ENCODE measurements at regions not wholly inside any gene's neighbourhood (a gene's known extent, or its start where the extent isn't known, plus 50 kb on each side); places are given as distances from the start of the nearest gene placed in this dataset.
"Not testable (repeated sequence)": the region's sequence is repeated elsewhere in the genome, so short reads cannot be mapped to it uniquely, and the experiment has no call there.

DNA sequence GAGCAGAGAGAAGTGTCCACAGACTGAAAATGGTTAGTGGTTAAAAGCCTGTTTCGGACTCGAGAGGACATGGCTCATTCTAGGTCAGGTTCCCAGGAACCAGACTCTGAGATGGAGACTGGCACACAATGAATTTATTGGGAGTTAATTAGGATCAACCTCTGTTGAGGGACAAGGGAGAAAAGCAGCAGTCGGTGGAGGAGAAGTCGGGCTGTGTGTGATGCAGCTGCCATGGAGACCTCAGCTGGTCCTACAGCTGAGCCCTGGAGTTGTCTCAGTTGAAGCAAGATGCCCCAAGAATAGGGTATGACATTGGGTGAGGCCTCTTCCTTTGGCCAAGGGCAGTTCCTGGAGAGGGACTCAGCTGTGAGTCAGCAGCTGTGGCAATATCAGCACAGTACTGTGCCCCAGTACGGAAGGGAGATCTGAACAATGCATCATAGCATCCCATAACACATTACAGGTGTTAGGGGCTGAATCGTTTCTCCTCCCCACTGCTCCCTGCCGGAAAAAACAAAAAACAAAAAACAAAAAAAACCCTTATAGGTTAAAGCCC lies 105.4 kb downstream of the ABHD5 start:
- H3K27ac Mint-ChIP-seq: no peak overlapping the region
- peaks cover 38% of the 10 kb centered on the region for H3K27me3 Mint-ChIP-seq
- H3K9me3 Mint-ChIP-seq: peaks cover 2% of the 10 kb centered on the region
- no peaks in the 10 kb centered on the region for H3K4me1 Mint-ChIP-seq (ENCODE audit: low read depth)
- H3K36me3 Mint-ChIP-seq (ENCODE audit: low read depth): no peaks in the 10 kb centered on the region
- DNase-seq: no peak
- no peak overlapping the region for H3K4me3 Mint-ChIP-seq

DNA sequence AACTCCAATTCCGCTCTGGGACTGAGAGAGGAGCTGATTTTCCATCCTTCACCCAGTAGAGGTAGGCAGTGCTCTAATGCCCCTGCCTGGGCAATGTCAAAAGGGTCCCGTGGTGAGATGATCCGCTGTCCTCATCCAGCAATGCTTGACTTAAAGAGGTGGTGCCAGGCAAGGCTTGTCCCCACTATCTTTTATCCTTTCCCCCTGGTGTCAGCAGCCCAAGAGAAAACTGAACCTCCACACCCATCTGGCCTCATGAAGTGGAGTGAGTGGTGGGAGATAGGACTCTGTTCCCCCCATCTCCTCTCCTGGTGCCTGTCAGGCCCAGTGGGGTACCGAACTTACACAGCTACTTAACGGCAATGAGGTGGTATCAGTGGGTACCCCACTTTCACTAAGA lies 107.1 kb downstream of the ABHD5 start:
- Mint-ChIP-seq H3K27ac (no peak overlapping the region), H3K27me3 (peaks cover 37% of the 10 kb centered on the region), H3K36me3 (ENCODE audit: low read depth) (no peaks in the 10 kb centered on the region), H3K4me3 (no peak overlapping the region), H3K9me3 (peaks cover 2% of the 10 kb centered on the region), H3K4me1 (ENCODE audit: low read depth) (no peaks in the 10 kb centered on the region)
- no peak for DNase-seq

DNA sequence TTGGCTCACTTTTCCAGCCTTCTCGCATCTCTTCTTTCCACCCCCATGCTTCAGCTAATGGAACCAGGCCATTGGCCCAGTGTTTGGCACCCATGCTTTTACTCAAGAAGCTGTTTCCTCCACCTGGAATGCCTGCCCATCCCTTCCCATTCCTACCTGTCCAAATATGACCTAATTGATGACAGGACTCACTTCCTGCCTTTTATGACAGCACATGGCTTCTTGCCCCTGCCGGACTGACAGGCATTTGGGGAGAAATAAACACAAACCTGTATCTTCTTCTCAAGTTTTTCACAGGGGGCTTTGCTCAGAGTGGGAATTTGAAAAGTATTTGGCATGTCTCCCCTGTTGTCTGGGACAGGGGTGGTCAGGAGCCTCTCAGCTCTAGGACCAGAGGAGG lies 120.1 kb downstream of the ABHD5 start:
- DNase-seq: no peak
- H3K9me3 Mint-ChIP-seq: no peaks in the 10 kb centered on the region
- H3K36me3 Mint-ChIP-seq (ENCODE audit: low read depth): no peaks in the 10 kb centered on the region
- H3K4me3 Mint-ChIP-seq: no peak overlapping the region
- peaks cover 25% of the 10 kb centered on the region for H3K27me3 Mint-ChIP-seq
- no peak overlapping the region for H3K27ac Mint-ChIP-seq
- H3K4me1 Mint-ChIP-seq (ENCODE audit: low read depth): no peaks in the 10 kb centered on the region

DNA sequence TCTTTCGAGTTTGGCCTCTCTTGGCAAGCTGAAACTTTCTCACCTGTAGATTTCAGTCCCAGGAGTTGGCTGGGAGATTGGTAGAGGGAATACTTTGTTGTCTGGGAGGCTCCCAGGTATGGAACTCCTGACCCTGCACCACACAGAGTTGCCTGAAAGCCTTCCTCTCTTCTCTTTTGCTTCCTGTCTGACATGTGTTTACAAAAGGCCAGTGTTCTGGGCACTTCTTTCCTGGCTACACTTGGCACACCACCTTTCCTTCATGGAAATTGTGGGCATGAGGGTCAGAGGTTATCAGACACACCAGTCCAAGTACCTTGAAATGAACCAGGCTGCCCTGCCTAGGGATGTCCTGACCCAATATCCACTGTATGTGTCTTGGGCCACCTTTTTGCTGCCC lies 123.7 kb downstream of the ABHD5 start:
- H3K36me3 Mint-ChIP-seq (ENCODE audit: low read depth): no peaks in the 10 kb centered on the region
- H3K27ac Mint-ChIP-seq: no peak overlapping the region
- no peaks in the 10 kb centered on the region for H3K27me3 Mint-ChIP-seq
- DNase-seq: no peak
- H3K9me3 Mint-ChIP-seq: no peaks in the 10 kb centered on the region
- no peak overlapping the region for H3K4me3 Mint-ChIP-seq
- peaks cover 4% of the 10 kb centered on the region for H3K4me1 Mint-ChIP-seq (ENCODE audit: low read depth)

DNA sequence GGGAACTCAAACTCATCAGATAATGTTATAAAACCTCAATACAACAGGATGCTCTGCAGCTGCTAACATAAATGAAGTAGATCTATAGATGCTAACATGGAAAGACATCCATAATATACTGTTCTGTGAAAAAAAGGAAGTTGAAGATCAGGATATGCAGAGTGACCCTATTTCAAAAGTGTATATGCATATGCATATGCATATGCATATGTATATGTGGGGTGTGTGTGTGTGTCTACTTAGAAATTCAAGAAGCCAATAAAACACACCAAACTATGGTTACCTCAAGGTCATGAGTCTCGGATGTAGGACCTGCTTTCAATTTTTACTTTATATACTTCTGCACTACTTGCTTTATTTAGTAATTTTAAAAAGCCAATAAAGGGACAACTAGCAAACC lies 125.6 kb downstream of the ABHD5 start:
- H3K9me3 Mint-ChIP-seq: no peaks in the 10 kb centered on the region
- H3K27me3 Mint-ChIP-seq: peaks cover 4% of the 10 kb centered on the region
- H3K27ac Mint-ChIP-seq: no peak overlapping the region
- H3K4me3 Mint-ChIP-seq: no peak overlapping the region
- H3K36me3 Mint-ChIP-seq (ENCODE audit: low read depth): no peaks in the 10 kb centered on the region
- H3K4me1 Mint-ChIP-seq (ENCODE audit: low read depth): peaks cover 4% of the 10 kb centered on the region
- DNase-seq: no peak

DNA sequence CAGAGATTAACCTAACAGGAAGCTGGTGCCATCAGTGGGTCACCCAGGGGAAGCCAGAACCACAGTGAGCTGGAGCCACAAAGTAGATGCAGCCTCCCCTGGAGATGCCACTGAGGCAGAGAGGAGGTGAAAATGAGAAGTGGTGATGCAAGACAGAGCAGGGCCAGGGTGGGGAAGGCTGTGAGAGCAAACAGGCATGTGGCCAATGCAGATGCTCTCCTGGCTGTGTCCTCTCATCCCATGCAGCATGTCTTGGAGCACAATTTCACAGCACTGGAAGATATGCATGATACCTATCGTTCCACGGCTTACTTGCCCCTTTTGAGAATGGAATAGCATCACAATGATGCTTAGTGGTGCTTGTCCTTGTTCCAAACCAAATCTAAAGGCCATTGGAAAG lies 126.3 kb downstream of the ABHD5 start:
- Mint-ChIP-seq H3K36me3 (ENCODE audit: low read depth) (no peaks in the 10 kb centered on the region), H3K4me1 (ENCODE audit: low read depth) (peaks cover 4% of the 10 kb centered on the region), H3K4me3 (no peak overlapping the region), H3K27me3 (peaks cover 7% of the 10 kb centered on the region), H3K27ac (no peak overlapping the region), H3K9me3 (no peaks in the 10 kb centered on the region)
- no peak for DNase-seq

DNA sequence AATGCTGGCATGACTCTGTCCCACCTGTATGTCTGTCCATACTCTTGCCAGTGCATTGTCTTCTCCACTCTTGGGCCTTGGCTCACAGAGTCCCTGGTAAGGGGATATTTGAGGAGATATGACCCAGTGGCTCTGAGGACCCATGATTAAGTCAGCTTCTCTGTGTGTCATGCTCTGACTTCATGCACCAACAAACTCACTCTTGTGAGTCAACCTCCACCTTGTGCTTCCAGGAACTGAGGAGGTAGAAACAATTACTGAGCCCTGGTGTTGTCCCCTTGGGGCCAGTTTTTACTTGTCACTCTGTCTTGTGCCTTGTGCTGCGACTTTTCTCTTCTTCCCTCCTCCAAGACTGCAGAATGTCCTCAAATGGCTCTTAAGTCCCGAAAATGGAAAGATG lies 127.1 kb downstream of the ABHD5 start:
- Mint-ChIP-seq H3K9me3 (no peaks in the 10 kb centered on the region), H3K27me3 (peaks cover 8% of the 10 kb centered on the region), H3K4me3 (no peak overlapping the region), H3K4me1 (ENCODE audit: low read depth) (peaks cover 4% of the 10 kb centered on the region), H3K27ac (no peak overlapping the region), H3K36me3 (ENCODE audit: low read depth) (no peaks in the 10 kb centered on the region)
- no peak for DNase-seq

DNA sequence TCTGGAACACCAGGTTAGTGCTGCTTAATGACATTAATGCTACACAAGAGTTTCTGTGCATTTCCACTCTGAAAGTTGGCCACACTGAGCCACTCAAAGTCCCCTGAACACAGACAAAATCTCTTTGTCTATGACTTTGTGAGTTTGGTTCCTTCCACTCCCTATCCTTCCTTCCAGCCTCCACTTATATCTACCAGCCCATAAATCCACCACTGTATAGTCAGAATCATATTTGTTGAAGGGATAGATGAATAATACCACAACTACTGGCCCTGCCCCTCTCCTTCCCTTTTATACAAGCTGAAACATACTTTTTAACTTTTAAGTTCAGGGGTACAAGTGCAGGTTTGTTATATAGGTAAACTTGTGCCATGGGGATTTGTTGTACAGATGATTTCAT lies 127.5 kb downstream of the ABHD5 start:
- DNase-seq: no peak
- H3K27ac Mint-ChIP-seq: no peak overlapping the region
- H3K4me3 Mint-ChIP-seq: no peak overlapping the region
- H3K27me3 Mint-ChIP-seq: peaks cover 8% of the 10 kb centered on the region
- H3K4me1 Mint-ChIP-seq (ENCODE audit: low read depth): peaks cover 4% of the 10 kb centered on the region
- H3K9me3 Mint-ChIP-seq: no peaks in the 10 kb centered on the region
- H3K36me3 Mint-ChIP-seq (ENCODE audit: low read depth): no peaks in the 10 kb centered on the region

DNA sequence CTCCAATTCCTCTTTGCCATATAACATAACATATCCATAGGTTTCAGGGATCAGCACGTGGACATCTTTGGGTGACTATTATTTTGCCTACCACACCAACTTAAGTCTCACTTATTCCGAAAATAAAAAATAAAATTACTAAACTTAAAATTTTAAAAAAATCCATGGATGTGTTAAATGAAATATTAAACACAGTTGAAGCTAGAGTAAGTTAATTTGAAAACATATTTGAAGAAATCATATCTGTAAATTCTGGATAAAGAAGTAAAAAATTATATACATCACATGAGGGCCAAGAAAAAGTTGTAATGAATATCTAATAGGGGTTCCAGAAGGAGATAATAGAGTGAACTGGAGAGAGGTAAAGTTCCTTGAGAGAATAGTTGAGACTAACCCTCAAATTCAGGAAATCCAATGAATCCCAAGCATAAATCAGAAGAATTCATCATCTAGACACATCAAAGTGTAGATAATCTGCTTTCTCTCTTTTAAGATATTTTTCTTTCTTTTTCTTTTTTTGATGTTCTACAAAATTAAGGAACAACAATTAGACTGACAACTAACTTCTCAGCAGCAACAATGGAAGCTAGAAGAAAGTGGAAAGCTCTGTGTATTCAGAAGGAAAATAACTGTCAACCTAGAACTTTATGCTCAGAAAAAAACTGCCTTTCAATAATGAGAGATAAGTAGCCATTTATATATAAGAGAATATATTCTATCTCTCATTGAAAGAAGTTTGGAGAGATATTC lies 147.4 kb downstream of the ABHD5 start:
- Mint-ChIP-seq H3K4me3 (no peak overlapping the region), H3K27me3 (peaks cover 21% of the 10 kb centered on the region)

DNA sequence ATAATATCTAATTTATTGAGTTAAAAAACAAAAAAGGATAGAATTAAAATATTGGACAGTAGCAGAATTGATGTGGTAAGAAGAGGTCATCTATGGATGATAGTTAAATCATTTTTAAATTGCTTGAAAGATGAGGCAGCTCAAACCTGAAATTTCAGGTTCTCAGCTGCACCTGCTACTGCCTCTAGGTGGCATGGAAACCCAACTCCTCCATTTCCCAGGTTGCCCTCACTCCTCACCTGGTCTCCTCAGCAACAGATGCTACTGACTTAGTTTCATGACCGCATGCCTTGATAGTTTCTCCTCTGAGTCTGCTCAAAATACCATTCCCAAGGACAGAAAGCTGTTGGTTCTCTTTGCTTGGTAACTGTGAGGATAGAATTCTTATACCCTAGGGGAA lies 148.1 kb downstream of the ABHD5 start:
- Mint-ChIP-seq H3K36me3 (ENCODE audit: low read depth) (no peaks in the 10 kb centered on the region), H3K9me3 (peaks cover 16% of the 10 kb centered on the region), H3K27me3 (peaks cover 28% of the 10 kb centered on the region), H3K4me3 (no peak overlapping the region), H3K27ac (no peak overlapping the region), H3K4me1 (ENCODE audit: low read depth) (no peaks in the 10 kb centered on the region)
- no peak for DNase-seq

More for the DNA sequence above, 147.4 kb downstream of the ABHD5 start:
- Mint-ChIP-seq H3K9me3 (peaks cover 16% of the 10 kb centered on the region), H3K36me3 (ENCODE audit: low read depth) (no peaks in the 10 kb centered on the region), H3K4me1 (ENCODE audit: low read depth) (no peaks in the 10 kb centered on the region), H3K27ac (no peak overlapping the region)
- no peak for DNase-seq

DNA sequence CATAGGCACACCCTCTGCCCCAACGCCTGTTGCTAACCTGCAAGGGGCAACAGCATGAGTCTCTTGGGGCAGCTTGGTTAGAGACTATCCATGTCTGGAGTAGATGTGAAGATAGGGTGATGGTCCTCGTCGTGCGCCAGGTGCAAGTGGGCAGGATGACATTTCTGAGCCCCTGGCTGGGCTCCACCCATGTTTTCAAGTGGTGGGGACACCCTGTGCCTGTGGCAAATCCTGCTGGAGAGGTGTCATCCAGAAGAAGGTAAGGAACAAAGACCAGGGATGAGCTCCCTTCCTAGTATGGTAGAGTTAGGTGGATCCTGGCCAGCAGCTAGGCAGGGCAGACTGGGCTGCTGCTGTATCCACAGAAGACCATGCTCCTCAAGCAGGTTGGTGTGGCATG lies 152.6 kb downstream of the ABHD5 start:
- no peak overlapping the region for H3K27ac Mint-ChIP-seq
- peaks cover 30% of the 10 kb centered on the region for H3K27me3 Mint-ChIP-seq
- no peaks in the 10 kb centered on the region for H3K4me1 Mint-ChIP-seq (ENCODE audit: low read depth)
- no peak for DNase-seq
- peaks cover 23% of the 10 kb centered on the region for H3K9me3 Mint-ChIP-seq
- no peak overlapping the region for H3K4me3 Mint-ChIP-seq
- H3K36me3 Mint-ChIP-seq (ENCODE audit: low read depth): no peaks in the 10 kb centered on the region

DNA sequence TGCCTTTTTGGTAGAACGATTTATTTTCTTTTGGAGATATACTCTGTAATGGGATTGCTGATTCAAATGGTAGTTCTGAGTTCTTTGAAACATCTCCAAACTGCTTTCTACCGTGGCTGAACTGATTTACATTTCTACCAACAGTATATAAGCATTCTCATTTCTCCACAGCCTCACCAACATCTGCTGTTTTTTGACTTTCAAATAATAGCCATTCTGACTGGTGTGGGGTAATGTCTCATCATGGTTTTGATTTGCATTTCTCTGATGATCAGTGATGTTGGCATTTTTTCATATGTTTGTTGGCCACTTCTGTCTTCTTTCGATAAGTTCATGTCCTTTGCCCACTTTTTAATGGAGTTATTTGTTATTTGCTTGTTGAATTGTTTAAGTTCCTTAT lies 154.0 kb downstream of the ABHD5 start:
- Mint-ChIP-seq H3K27ac (no peak overlapping the region), H3K4me3 (no peak overlapping the region), H3K27me3 (peaks cover 30% of the 10 kb centered on the region), H3K36me3 (ENCODE audit: low read depth) (no peaks in the 10 kb centered on the region), H3K9me3 (peaks cover 14% of the 10 kb centered on the region), H3K4me1 (ENCODE audit: low read depth) (no peaks in the 10 kb centered on the region)
- DNase-seq: no peak

DNA sequence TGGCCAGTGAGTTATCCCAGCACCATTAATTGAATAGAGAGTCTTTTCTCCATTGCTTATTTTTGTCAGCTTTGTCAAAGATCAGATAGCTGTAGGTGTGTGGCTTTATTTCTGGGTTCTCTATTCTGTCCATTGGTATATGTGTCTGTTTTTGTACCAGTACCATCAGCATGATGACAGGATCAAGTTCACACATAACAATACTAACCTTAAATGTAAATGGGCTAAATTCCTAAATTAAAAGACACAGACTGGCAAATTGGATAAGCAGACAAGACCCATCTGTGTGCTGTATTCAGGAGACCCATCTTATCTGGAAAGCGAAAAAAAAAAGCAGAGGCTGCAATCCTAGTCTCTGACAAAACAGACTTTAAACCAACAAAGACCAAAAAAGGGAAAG lies 154.8 kb downstream of the ABHD5 start:
- peaks cover 30% of the 10 kb centered on the region for H3K27me3 Mint-ChIP-seq
- not testable (repeated sequence) for H3K4me3 Mint-ChIP-seq; H3K36me3 Mint-ChIP-seq (ENCODE audit: low read depth); H3K4me1 Mint-ChIP-seq (ENCODE audit: low read depth); DNase-seq; H3K27ac Mint-ChIP-seq
- peaks cover 15% of the 10 kb centered on the region for H3K9me3 Mint-ChIP-seq

DNA sequence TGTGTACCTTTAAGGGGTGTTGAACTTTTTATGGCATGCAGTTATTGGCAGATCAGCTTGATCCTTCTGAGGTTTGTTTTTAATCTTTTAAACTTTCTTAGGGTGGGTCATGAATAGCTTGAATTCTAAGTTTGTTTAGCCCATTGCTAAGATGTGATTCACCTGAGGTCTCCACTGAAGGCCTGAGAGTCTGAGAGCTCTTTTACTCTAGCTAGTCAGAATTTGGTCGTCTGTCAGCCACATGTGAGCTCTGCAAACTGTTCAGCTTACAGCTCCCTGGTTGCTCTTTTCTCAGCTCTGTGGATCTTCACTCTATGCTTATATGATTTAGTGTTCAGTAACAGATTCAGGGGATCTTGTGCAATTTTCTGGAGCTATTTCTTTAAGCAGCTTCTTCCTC lies 161.3 kb downstream of the ABHD5 start:
- Mint-ChIP-seq H3K9me3 (peaks cover 2% of the 10 kb centered on the region), H3K4me1 (ENCODE audit: low read depth) (no peaks in the 10 kb centered on the region)

DNA sequence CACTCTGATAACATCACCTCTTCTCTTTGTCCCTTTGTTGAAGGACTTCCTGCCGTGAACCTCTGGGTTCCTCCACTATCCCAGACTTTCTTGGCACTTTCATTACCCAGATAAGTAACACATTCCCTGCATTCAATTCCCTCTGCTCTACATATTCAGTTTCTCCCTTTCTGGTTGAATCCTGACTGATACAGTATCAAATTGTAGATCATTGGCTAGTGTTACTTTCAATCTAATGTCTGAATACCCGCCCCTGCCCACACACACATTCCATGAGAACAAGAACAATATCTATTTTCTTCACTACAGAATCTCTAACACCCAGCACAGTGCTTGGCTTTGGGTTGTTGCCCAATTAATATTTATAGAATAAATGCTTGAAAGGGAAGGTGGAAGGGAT lies 163.5 kb downstream of the ABHD5 start:
- H3K9me3 Mint-ChIP-seq: peaks cover 2% of the 10 kb centered on the region
- no peak overlapping the region for H3K4me3 Mint-ChIP-seq
- no peaks in the 10 kb centered on the region for H3K36me3 Mint-ChIP-seq (ENCODE audit: low read depth)
- no peaks in the 10 kb centered on the region for H3K4me1 Mint-ChIP-seq (ENCODE audit: low read depth)
- DNase-seq: no peak
- H3K27ac Mint-ChIP-seq: no peak overlapping the region
- H3K27me3 Mint-ChIP-seq: peaks cover 65% of the 10 kb centered on the region

More for the DNA sequence above, 161.3 kb downstream of the ABHD5 start:
- Mint-ChIP-seq H3K36me3 (ENCODE audit: low read depth) (no peaks in the 10 kb centered on the region), H3K27me3 (peaks cover 46% of the 10 kb centered on the region), H3K27ac (no peak overlapping the region), H3K4me3 (no peak overlapping the region)
- DNase-seq: no peak

Data from activated T-cell treated with anti-CD3 and anti-CD28 coated beads, Interleukin-2, amount 50 U/mL, for 24 hours (primary cell).